HepG2 (cell line): ENCODE measurements at regions not wholly inside any gene's neighbourhood (a gene's known extent, or its start where the extent isn't known, plus 50 kb on each side); places are given as distances from the start of the nearest gene placed in this dataset.

Source experiments
- BHLHE40 ChIP-seq: IDR thresholded peaks from 2 replicates; pipeline ENCODE4 v1.6.1; 2011; ENCODE audit warnings: low read length, improper control_type of control experiment
- CAMTA2 ChIP-seq: sonication (generic); formaldehyde crosslinking; IDR thresholded peaks from 2 replicates; pipeline ENCODE4 v1.4.0; 2020; ENCODE audit warnings: mild to moderate bottlenecking, missing genetic modification reagents, borderline replicate concordance
- ERF ChIP-seq: IDR thresholded peaks from 2 replicates; pipeline ENCODE4 v1.6.1; 2018; ENCODE audit warnings: missing biosample characterization, missing genetic modification reagents
- ETV5 ChIP-seq: IDR thresholded peaks from 2 replicates; pipeline ENCODE4 v1.6.1; 2018; ENCODE audit warnings: missing biosample characterization, missing genetic modification reagents, inconsistent platforms, borderline replicate concordance
- IRF9 ChIP-seq: sonication (generic); formaldehyde crosslinking; IDR thresholded peaks from 2 replicates; pipeline ENCODE4 v1.8.0; 2022; ENCODE audit warnings: missing genetic modification reagents, mild to moderate bottlenecking, borderline replicate concordance
- KAT7 ChIP-seq: IDR thresholded peaks from 2 replicates; pipeline ENCODE4 v1.6.1; 2018; ENCODE audit warnings: borderline replicate concordance, missing compliant biosample characterization
- KDM1A ChIP-seq: IDR thresholded peaks from 2 replicates; pipeline ENCODE4 v1.6.1; 2016; ENCODE audit warnings: missing compliant biosample characterization
- PHF8 ChIP-seq: sonication (generic); formaldehyde crosslinking; IDR thresholded peaks from 2 replicates; pipeline ENCODE4 v1.5.0; 2020; ENCODE audit warnings: missing genetic modification reagents
- PITX1 ChIP-seq: sonication (generic); formaldehyde crosslinking; IDR thresholded peaks from 2 replicates; pipeline ENCODE4 v1.5.1; 2020; ENCODE audit warnings: mild to moderate bottlenecking, missing genetic modification reagents
- RCOR2 ChIP-seq: IDR thresholded peaks from 2 replicates; pipeline ENCODE4 v1.6.1; 2016; ENCODE audit warnings: missing biosample characterization, missing genetic modification reagents
- RORA ChIP-seq: sonication (generic); formaldehyde crosslinking; IDR thresholded peaks from 2 replicates; pipeline ENCODE4 v1.5.0; 2020; ENCODE audit warnings: mild to moderate bottlenecking, missing genetic modification reagents, moderate library complexity
- RXRB ChIP-seq: IDR thresholded peaks from 2 replicates; pipeline ENCODE4 v1.6.1; 2016; ENCODE audit warnings: borderline replicate concordance, missing genetic modification reagents, missing compliant biosample characterization
- SALL1 ChIP-seq: sonication (generic); formaldehyde crosslinking; IDR thresholded peaks from 2 replicates; pipeline ENCODE4 v1.8.0; 2022; ENCODE audit warnings: mild to moderate bottlenecking, missing genetic modification reagents
- SMYD3 ChIP-seq: sonication (generic); formaldehyde crosslinking; IDR thresholded peaks from 2 replicates; pipeline ENCODE4 v1.8.1; 2023; ENCODE audit warnings: mild to moderate bottlenecking, missing genetic modification reagents
- SOX5 ChIP-seq: IDR thresholded peaks from 2 replicates; pipeline ENCODE4 v1.6.1; 2016; ENCODE audit warnings: borderline replicate concordance
- STAG1 ChIP-seq: sonication (generic); formaldehyde crosslinking; IDR thresholded peaks from 2 replicates; pipeline ENCODE4 v1.4.0; 2020; ENCODE audit warnings: missing genetic modification reagents
- TBX2 ChIP-seq: sonication (generic); formaldehyde crosslinking; IDR thresholded peaks from 2 replicates; pipeline ENCODE4 v1.5.0; 2020; ENCODE audit warnings: missing genetic modification reagents, mild to moderate bottlenecking, borderline replicate concordance
- TFDP1 ChIP-seq: IDR thresholded peaks from 2 replicates; pipeline ENCODE4 v1.6.1; 2016; ENCODE audit warnings: missing compliant biosample characterization, missing genetic modification reagents, borderline replicate concordance
- ZMYM3 ChIP-seq: sonication (generic); formaldehyde crosslinking; IDR thresholded peaks from 2 replicates; pipeline ENCODE4 v1.5.1; 2020; ENCODE audit warnings: mild to moderate bottlenecking, missing genetic modification reagents
- ZNF124 ChIP-seq: sonication (generic); formaldehyde crosslinking; IDR thresholded peaks from 2 replicates; pipeline ENCODE4 v1.4.0; 2020; ENCODE audit warnings: missing genetic modification reagents
- ZNF331 ChIP-seq: sonication (generic); formaldehyde crosslinking; IDR thresholded peaks from 2 replicates; pipeline ENCODE4 v1.4.0; 2020; ENCODE audit warnings: missing genetic modification reagents
- ZNF337 ChIP-seq: sonication (generic); formaldehyde crosslinking; IDR thresholded peaks from 2 replicates; pipeline ENCODE4 v1.5.1; 2020; ENCODE audit warnings: missing genetic modification reagents, low read depth, mild to moderate bottlenecking, borderline replicate concordance
- ZNF549 ChIP-seq: sonication (generic); formaldehyde crosslinking; IDR thresholded peaks from 2 replicates; pipeline ENCODE4 v1.5.0; 2020; ENCODE audit warnings: missing genetic modification reagents
- ZNF564 ChIP-seq: sonication (generic); formaldehyde crosslinking; IDR thresholded peaks from 2 replicates; pipeline ENCODE4 v1.8.1; 2023; ENCODE audit warnings: mild to moderate bottlenecking, missing genetic modification reagents
- ZNF687 ChIP-seq: sonication (generic); formaldehyde crosslinking; IDR thresholded peaks from 2 replicates; pipeline ENCODE4 v1.5.1; 2020; ENCODE audit warnings: mild to moderate bottlenecking, missing genetic modification reagents, moderate library complexity
- ZNF788 ChIP-seq: sonication (generic); formaldehyde crosslinking; IDR thresholded peaks from 2 replicates; pipeline ENCODE4 v1.5.0; 2020; ENCODE audit warnings: mild to moderate bottlenecking, missing genetic modification reagents, borderline replicate concordance
- ZNF792 ChIP-seq: IDR thresholded peaks from 2 replicates; pipeline ENCODE4 v1.6.1; 2016
- ZSCAN29 ChIP-seq: sonication (generic); formaldehyde crosslinking; conservative IDR thresholded peaks from 2 replicates; pipeline ENCODE4 v1.4.0; 2020; ENCODE audit warnings: mild to moderate bottlenecking, missing genetic modification reagents

GRCh38 chr12:93005928-93006392 lies 76.9 kb upstream of the EEA1 start (continued):
- TF ChIP-seq ZSCAN29 (peak; percentile 47; the same call in 1 of the 2 replicates), SALL1 (CRISPR knock-in tag) (peak; percentile 85), RCOR2 (peak; percentile 87), RORA (no peak), ZNF124 (CRISPR knock-in tag) (peak; percentile 43; the same call in 1 of the 2 replicates), ZNF687 (CRISPR knock-in tag) (peak; percentile 48; the same call in 1 of the 2 replicates), KDM1A (peak; percentile 81; the same call in 1 of the 2 replicates), ZMYM3 (CRISPR knock-in tag) (peak; percentile 96), STAG1 (CRISPR knock-in tag) (peak; percentile 19; the same call in 1 of the 2 replicates), ZNF788 (CRISPR knock-in tag) (peak; percentile 79; the same call in 1 of the 2 replicates), RXRB (CRISPR knock-in tag) (peak; percentile 44), TFDP1 (peak; percentile 76; the same call in 1 of the 2 replicates), SOX5 (CRISPR knock-in tag) (peak; percentile 93), ZNF792 (CRISPR knock-in tag) (peak; percentile 76; the same call in 1 of the 2 replicates), CAMTA2 (CRISPR knock-in tag) (no peak), ZNF549 (CRISPR knock-in tag) (no peak), ZNF337 (CRISPR knock-in tag) (no peak), ZNF331 (CRISPR knock-in tag) (peak; percentile 87), BHLHE40 (peak; percentile 87), TBX2 (CRISPR knock-in tag) (peak; percentile 89), IRF9 (CRISPR knock-in tag) (no peak), SMYD3 (CRISPR knock-in tag) (no peak), KAT7 (CRISPR knock-in tag) (peak; percentile 63), ERF (peak; percentile 63; the same call in 1 of the 2 replicates), PHF8 (CRISPR knock-in tag) (0 out of 2 replicates have a peak, but pooled peaks have one; percentile 29), ZNF564 (CRISPR knock-in tag) (0 out of 2 replicates have a peak, but pooled peaks have one; percentile 24), ETV5 (CRISPR knock-in tag) (peak; percentile 10; the same call in 1 of the 2 replicates), PITX1 (peak; percentile 80)
